ENCODE measurements at regions not wholly inside any gene's neighbourhood (a gene's known extent, or its start where the extent isn't known, plus 50 kb on each side); places are given as distances from the start of the nearest gene placed in this dataset.

DNA sequence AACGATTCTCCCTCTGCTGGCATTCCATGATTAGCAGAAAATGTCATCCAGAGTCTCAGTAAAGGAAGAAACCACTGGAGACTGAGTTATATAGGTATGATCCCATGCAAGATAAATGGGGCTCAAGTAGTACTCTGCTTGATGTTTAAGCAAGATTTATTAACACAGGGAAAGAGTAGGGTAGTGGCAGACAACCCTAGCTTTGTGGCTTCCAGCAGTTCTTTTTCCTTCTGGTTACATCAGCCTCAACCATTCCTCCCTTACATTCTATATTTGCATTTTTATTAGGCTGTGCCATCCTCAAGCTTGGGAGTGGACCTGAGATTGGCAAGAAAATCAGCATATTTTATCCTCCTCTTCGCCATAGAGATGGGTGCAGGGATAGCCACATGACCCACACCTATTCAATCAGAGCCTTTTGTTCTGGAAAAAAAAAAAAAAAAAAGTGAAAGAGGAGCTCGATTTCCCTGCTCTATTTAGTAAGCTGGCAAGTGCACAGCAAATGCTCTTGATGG, 402.1 kb downstream of the ZNF536 start:
- no peak for DNase-seq

GRCh38 chr19:30762651-30763050, 390.5 kb downstream of the ZNF536 start:
- no peak for DNase-seq

- DNase-seq, result no peak
Observed at GRCh38 chr19:30760014-30760413, 387.8 kb downstream of the ZNF536 start.

DNA sequence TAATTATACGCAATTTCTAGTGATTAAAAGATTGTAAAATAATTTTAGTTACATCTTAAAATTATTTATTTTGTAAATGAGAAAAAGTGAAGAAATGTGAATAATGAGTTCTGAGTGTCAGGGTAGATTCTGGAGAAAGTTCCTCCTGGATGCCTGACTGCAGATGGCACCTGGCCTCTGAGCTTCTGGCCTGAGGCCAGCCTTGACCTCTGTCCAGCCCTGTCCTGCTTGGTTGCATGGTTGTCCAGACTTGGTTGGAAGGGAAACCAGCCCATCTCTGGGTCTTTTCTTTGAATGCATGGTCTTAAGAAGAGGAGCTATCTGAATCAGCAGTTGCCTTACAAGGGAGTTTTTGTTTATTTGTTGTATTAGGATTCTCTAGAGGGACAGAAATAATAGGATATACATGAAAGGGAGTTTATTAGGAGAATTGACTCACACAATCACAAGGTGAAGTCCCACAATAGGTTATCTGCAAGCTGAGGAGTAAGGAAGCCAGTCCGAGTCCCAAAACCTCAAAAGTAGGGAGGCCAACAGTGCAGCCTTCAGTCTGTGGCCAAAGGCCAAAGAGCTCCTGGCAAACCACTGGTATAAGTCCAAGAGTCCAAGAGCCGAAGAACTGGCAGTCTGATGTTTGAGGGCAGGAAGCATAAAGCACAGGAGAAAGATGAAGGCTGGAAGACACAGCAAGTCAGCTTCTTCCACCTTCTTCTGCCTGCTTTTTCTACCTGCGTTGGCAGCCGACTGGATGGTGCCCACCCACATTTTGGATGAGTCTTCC, 385.8 kb downstream of the ZNF536 start:
- DNase-seq, result no peak

GRCh38 chr19:30757104-30757836, 385.1 kb downstream of the ZNF536 start:
- DNase-seq, result no peak

GRCh38 chr19:30755581-30755980, 383.4 kb downstream of the ZNF536 start:
- no peak for DNase-seq

DNA sequence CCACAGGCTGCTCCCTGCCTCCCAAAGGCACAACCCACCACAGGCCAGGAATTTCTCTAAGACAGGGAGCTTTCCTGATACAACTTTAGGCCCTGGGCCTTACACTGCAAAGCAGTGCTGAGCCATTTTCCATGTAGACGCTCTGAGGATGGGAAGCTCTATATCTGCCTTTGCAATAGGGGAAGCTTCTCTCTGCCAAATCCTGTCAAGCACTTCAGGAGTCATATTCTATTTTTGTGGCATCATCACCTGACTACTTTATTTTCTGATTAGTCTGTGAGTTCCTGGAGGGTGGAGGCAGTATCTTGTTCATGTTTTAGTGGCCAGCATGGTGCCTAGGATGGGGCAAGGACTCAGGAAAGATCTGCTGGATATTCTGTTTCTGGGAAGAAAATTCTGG, 382.0 kb downstream of the ZNF536 start:
- DNase-seq, result no peak

DNA sequence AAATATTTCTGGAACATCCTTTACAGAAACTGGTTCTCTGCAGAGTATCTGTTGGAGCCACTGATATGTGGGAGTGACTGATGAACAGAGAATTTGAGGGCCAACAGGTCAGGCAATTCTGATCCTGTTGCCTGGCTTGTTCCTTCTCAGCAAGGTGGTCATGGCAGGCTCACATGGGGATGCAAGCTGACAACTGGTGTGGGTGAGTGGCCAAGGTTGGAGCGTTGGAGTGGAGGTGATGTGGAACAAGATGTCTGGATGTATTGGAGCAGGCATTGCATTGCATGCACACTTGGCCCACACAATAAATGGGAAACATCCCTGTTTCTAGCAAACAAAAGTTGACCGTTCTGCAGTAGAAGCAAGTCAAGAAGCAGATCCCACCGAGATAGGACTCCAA, 380.7 kb downstream of the ZNF536 start:
- no peak for DNase-seq

- no peak for DNase-seq
Observed at GRCh38 chr19:30752201-30752600, 380.0 kb downstream of the ZNF536 start.

- no peak for DNase-seq
Observed at GRCh38 chr19:30745476-30745985, 373.3 kb downstream of the ZNF536 start.

- no peak for DNase-seq
Observed at GRCh38 chr19:30744741-30745475, 372.7 kb downstream of the ZNF536 start.

- DNase-seq, result no peak
Observed at GRCh38 chr19:30743702-30744101, 371.5 kb downstream of the ZNF536 start.

DNA sequence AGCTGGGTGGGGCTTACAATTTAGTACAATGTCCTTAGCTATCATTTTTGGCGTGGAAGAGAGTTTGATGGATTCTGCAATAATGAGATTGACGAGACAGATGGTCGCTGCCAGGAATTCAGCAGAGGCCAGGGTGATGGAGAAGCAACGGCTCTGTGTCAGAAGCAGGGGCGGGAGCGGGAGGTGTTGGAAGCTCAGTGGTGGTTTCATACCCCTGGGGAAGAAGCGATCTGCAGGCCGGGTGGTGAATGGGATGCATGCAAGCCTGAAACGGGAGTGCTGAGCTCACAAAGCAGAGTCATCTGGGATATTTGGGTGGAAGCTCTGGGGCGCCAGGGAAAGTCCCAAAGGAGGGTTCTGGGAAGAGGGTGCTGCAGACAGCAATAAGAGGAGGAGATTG, 370.8 kb downstream of the ZNF536 start:
- no peak for DNase-seq

GRCh38 chr19:30742406-30742938, 370.3 kb downstream of the ZNF536 start:
- DNase-seq, result no peak

DNA sequence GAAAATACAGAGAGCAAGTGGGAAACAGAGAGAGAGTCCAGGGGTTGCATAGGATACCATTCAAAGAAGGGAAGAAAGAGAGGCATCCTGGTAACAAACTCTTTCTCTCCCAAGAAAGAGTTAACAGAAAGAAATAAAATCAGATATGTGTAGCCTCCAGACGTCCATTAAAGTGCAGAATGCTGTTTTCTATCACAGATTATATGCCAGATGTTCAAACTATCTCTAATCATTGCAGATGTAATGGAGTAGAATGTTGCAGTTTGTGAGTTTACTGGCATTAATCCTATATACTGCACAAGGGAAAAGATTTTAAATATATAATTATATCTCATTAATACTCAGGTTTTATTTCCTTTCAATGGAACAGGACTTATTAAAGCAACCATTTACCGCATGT, 369.4 kb downstream of the ZNF536 start:
- DNase-seq, result no peak

GRCh38 chr19:30739394-30739793, 367.2 kb downstream of the ZNF536 start:
- DNase-seq, result no peak

DNA sequence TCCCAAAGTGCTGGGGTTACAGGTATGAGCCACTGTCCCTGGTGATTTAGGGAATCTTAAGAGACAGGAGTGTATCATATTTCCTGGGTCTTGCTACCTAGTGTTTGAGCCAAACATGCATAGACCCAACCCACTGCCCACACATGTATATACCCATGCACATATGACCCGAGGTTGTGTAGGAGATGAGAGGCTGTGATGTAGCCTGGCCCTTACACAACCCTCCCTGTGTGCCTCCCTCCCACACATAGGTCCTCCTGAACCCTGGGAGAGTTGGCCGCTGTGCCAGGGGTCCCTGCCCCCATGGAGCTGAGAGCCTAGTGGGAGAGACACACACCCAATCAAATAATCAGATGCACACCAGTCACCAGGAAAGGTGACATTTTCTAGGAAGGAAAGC, 365.9 kb downstream of the ZNF536 start:
- DNase-seq, result no peak

DNA sequence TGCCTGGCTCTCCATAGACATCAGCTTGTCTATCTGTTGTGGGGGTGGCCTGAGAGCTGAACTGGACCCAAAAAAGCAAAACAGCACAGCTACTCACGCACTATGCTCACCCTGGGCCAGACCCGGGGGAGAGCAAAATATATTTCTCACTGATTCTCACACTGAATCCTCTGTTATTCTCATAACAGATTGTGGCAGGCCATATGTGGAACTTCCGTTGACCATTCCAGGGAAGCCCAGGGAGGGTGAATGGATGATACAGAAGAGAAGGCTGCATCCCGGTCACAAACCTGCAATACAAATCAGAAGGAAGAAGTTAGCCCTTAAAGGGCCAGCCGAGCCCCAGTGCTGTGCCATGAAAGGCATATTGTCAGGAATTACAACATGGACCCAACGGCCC, 362.5 kb downstream of the ZNF536 start:
- no peak for DNase-seq

DNA sequence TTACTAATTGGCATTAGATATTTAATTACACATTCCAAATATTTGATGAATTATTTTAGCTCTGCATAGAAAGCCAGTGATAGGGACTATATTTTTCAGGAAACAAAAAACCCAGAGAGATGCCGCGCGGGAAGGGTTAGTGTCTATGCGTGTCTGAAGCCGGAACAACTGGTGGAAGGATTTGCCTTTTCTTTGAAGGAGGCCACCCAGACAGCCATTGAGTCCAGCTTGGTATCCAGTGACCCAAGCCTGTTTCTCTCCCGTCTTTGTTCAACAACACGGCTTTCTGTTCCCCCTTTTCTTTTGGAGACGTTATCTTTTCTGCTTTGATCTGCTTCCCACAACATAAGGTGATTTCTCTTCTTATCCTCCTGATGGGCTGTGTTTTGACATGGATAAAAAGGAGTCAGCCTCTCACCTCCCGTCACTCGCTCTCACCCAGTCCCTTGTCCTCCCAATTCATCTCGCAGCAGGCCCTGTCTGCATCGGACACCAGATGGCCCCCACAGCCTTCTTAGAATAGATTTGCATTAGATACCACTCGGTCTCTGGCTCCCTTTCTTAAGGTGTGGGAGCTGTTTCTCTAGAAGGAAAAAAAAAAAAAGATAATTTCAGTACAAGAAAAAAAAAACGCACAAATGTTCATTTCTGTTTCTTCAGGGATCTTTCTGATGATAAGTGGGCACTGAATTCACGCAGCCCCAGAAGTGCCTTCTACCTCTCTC, 361.8 kb downstream of the ZNF536 start:
- no peak for DNase-seq

DNA sequence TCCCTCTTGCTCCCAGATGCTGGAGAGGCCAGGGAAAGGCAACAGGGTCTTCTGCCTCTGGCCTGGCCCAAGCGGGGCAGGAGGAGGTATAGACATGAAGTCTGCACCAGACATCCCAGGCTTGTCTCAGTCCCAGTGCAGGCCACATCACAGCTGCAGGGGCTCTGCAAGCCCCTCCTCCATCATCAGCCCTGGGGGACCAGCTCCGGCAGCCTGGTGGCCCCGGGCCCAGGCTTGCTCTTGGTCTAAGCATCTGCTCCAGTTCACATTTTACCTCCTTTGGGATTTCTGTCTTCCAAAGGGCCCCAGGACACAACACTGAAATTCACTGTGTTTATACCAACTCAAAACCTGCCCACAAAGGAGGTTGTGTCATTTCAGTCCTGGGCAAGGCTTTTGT, 359.4 kb downstream of the ZNF536 start:
- DNase-seq, result no peak

DNA sequence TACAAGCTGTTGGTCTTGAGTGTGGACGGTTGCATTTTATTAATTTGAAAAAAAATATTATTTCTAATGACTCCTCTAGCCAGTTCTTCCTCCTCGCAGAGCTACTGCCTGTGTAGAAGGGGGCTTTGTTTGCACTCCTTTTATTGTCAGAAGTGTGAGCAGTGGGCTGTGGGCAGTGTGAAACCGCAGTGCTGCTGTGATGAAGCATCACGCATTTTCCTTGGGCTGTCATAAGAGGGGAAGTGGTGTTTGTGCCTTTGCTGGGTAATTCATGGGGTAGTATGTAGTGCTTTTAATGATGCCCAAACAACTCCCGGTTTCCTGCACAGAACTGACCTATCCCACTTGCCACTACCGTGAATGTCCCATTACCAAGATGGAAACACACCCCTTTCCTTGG, 357.3 kb downstream of the ZNF536 start:
- DNase-seq, result no peak

DNA sequence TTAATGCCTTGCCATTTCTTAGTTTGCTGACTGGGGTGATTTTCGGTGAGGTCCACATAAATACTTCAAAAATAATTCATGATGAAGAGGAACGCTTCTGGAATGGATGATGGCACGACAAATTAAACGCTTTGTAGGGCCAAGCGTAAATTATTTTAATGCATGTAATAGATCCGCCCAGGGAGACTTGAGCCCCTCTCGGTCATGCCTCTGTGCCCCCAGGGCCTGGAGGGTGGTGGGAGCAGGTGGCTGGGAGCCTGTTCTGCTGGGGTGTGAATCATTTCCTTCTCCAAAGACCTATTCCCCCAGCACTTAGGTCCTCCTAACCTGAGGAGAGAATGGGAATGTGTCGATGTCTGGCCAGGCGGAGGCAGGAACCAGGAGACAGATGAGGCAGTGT, 350.6 kb downstream of the ZNF536 start:
- DNase-seq, result no peak
